Heart left ventricle (tissue), 16 donors: ENCODE measurements at regions not wholly inside any gene's neighbourhood (a gene's known extent, or its start where the extent isn't known, plus 50 kb on each side); places are given as distances from the start of the nearest gene placed in this dataset.

Experiments
- ATAC-seq, 4 donors: fragments of 200-7000 bp; cut with Tn5 transposase; one replicate each; pipeline ENCODE4 v1.9.1; 2020 to 2022; ENCODE audit warnings: moderate library complexity in 4 of 4, mild to moderate bottlenecking in 3 of 4, moderate number of reproducible peaks in 1 of 4
- DNase-seq, 5 donors: peaks; one replicate each; pipeline ENCODE4 v3.0.0-alpha.2; 2020
- H3K27ac ChIP-seq, 12 donors: fragments of 200-600 bp; sonication (generic) in 4 of 12; one replicate each; pipeline versions ENCODE4 v1.5.0 to v1.8.0; 2016 to 2022; ENCODE audit warnings: mild to moderate bottlenecking in 2 of 12
- H3K27me3 ChIP-seq, 9 donors: fragments of 200-600 bp; sonication (generic) in 2 of 9; one replicate each; pipeline versions ENCODE4 v1.5.1 to v1.8.0; 2016 to 2022; ENCODE audit warnings: mild to moderate bottlenecking in 3 of 9
- H3K36me3 ChIP-seq, 9 donors: fragments of 200-600 bp; sonication (generic) in 2 of 9; one replicate each; pipeline versions ENCODE4 v1.5.0 to v1.8.0; 2018 to 2022; ENCODE audit warnings: mild to moderate bottlenecking in 2 of 9
- H3K4me1 ChIP-seq, 12 donors: fragments of 200-600 bp; sonication (generic) in 4 of 12; one replicate each; pipeline versions ENCODE4 v1.5.0 to v1.8.0; 2016 to 2022; ENCODE audit warnings: mild to moderate bottlenecking in 3 of 12
- H3K4me3 ChIP-seq, 12 donors: fragments of 200-600 bp; sonication (generic) in 4 of 12; one replicate each; pipeline versions ENCODE4 v1.5.0 to v1.8.0; 2017 to 2022; ENCODE audit warnings: mild to moderate bottlenecking in 9 of 12, moderate library complexity in 4 of 12
- H3K9me3 ChIP-seq, 12 donors: fragments of 200-600 bp; sonication (generic) in 4 of 12; one replicate each; pipeline versions ENCODE4 v1.5.0 to v1.8.0; 2016 to 2022; ENCODE audit warnings: mild to moderate bottlenecking in 1 of 12
- POLR2A ChIP-seq, 2 donors: fragments of 450-650 bp; IDR thresholded peaks; one replicate each; pipeline ENCODE4 v1.6.1; 2017; ENCODE audit warnings: antibody characterized with exemption in 2 of 2, mild to moderate bottlenecking in 2 of 2, moderate library complexity in 2 of 2
- WGBS, 4 donors: extraction: QIAGEN DNeasy Blood & Tissue Kit in 2 of 4; methylation state at CpG; one replicate each; pipeline versions ENCODE4 v1.1.5 to v1.1.7; 2013 to 2018; 5-methylcytosine and 5-hydroxymethylcytosine counted together
- intact Hi-C, 10 donors: fragments of 100-400 bp; cut with DNase I; formaldehyde crosslinking; loops; one replicate each; pipeline versions ENCODE4 v1.11.1 to v1.14.2; 2022
- TF ChIP-seq, protein P1 (sequence below), 12 donors: fragments of 200-600 bp; sonication (generic) in 4 of 12; IDR thresholded peaks; one replicate each; pipeline versions ENCODE4 v1.5.0 to v1.8.0; 2018 to 2022; ENCODE audit warnings: antibody characterized with exemption in 12 of 12, mild to moderate bottlenecking in 5 of 12
- donor health status: ischemic (EF 13 %, LVEDD 7.1; RV severe dilation, severe dysfunction).
- donor health status: healthy with polysubstance abuse.
- donor health status: DM: no; HTN: yes; CAD: no.
- donor health status: DM: no; HTN: no; CAD: no.
- donor health status: ischemic (EF 25% LVEDD 6.9; RV normal size, moderate dysfunction).
- donor health status: ischemic (EF 25% LVEDD 5.7; RV mildly dilated, moderate dysfunction).
- donor health status: healthy.
- donor health status: DM: yes; HTN: yes; CAD: no.
- donor health status: ischemic (EF 35%, LVEDD 5.7; RV mildly dilated, moderate dysfunction).
- donor health status: nonischemic (EF 11% LVEDD 7.7; RV severe dilation, severe dysfunction).
- donor health status: DM: yes; HTN: yes; CAD: no.
- donor health status: PGD.
- donor health status: ischemic (EF 29% LVEDD 5.4; RV normal size, mild dysfunction).
- donor health status: nonischemic (EF 23%, LVEDD 6.1; RV moderate dilation, normal function).

DNA sequence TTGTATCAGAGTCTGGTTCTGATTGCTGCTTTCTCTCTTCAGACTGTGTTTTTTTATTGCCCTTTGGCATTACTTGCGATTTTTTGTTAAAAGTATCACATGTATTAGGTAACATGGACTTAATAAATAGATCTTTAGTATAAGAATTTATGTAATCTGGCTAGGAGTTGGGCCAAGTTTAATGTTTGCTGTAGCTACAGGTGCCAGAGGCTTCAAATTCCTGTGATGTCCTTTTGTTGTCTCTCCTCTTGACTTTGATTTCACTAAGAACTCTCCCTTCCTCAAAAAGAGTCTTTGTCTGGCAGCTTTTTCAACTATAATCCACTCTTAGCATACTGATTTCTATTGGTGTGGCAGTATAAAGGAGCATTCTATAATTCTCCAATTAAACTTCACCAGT is 313.1 kb downstream of the DTWD2 start:
- ATAC-seq, result no peak
- no peak overlapping the region for H3K4me3 ChIP-seq
- TF ChIP-seq, protein P1, sequence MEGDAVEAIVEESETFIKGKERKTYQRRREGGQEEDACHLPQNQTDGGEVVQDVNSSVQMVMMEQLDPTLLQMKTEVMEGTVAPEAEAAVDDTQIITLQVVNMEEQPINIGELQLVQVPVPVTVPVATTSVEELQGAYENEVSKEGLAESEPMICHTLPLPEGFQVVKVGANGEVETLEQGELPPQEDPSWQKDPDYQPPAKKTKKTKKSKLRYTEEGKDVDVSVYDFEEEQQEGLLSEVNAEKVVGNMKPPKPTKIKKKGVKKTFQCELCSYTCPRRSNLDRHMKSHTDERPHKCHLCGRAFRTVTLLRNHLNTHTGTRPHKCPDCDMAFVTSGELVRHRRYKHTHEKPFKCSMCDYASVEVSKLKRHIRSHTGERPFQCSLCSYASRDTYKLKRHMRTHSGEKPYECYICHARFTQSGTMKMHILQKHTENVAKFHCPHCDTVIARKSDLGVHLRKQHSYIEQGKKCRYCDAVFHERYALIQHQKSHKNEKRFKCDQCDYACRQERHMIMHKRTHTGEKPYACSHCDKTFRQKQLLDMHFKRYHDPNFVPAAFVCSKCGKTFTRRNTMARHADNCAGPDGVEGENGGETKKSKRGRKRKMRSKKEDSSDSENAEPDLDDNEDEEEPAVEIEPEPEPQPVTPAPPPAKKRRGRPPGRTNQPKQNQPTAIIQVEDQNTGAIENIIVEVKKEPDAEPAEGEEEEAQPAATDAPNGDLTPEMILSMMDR (IDR thresholded peaks at IDR 0.05), result no peak
- TF ChIP-seq POLR2A (IDR thresholded peaks at IDR 0.05), result no peak
- H3K36me3 ChIP-seq, result no peaks in the 10 kb centered on the region
- no peaks in the 10 kb centered on the region for H3K27me3 ChIP-seq
- no peaks in the 10 kb centered on the region for H3K4me1 ChIP-seq
- peaks cover 0 to 48% (median 7%) of the 10 kb centered on the region in 12 donors for H3K9me3 ChIP-seq
- no peak for DNase-seq
- intact Hi-C loops, result no loop called here
- no peak overlapping the region for H3K27ac ChIP-seq
- 73 to 89% (median 80%) methylated on average over 1 of the region's 1 CpG for WGBS, 4 donors

GRCh38 chr5:118657576-118657975 is 330.8 kb downstream of the DTWD2 start:
- Histone ChIP-seq H3K27me3 (no peaks in the 10 kb centered on the region), H3K4me1 (no peaks in the 10 kb centered on the region), H3K4me3 (no peak overlapping the region), H3K27ac (no peak overlapping the region), H3K36me3 (no peaks in the 10 kb centered on the region), H3K9me3 (peaks cover 0 to 26% (median 10%) of the 10 kb centered on the region in 12 donors)
- TF ChIP-seq, protein P1 (IDR thresholded peaks at IDR 0.05), result no peak
- no peak for TF ChIP-seq POLR2A (IDR thresholded peaks at IDR 0.05)
- 58 to 65% (median 62%) methylated on average over 1 of the region's 1 CpG for WGBS, 4 donors
- intact Hi-C loops, result no loop called here
- ATAC-seq (no peak), DNase-seq (no peak)

DNA sequence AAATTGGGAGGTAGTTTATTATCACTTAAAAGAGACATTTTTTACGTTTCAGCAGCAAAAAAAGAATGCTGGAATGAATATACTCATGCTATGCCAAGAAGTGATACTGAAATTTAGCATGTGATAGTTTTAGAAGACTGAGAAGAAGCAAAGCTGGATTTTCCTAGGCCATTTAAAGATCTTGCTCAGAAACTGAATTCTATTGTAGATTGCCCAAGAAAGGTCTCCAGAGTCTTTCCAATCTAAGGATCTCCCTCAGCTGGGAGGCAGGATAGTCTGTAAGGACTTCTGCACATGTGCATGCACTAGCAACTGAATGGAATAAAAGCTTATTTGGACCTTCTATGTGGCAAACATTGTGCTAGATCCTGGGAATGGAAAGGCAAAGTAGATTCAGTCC is 334.5 kb downstream of the DTWD2 start:
- no peak for TF ChIP-seq POLR2A (IDR thresholded peaks at IDR 0.05)
- TF ChIP-seq, protein P1 (IDR thresholded peaks at IDR 0.05), result no peak
- 42 to 63% (median 57%) methylated on average over 1 of the region's 1 CpG for WGBS, 4 donors
- DNase-seq (no peak), ATAC-seq (no peak)
- Histone ChIP-seq H3K36me3 (no peaks in the 10 kb centered on the region), H3K9me3 (peaks cover 0 to 23% (median 9%) of the 10 kb centered on the region in 12 donors), H3K27ac (no peak overlapping the region), H3K4me3 (no peak overlapping the region), H3K4me1 (no peaks in the 10 kb centered on the region), H3K27me3 (no peaks in the 10 kb centered on the region)
- intact Hi-C loops, result no loop called here

- no peak overlapping the region for H3K27ac ChIP-seq
- peaks cover 0 to 16% (median 7%) of the 10 kb centered on the region in 12 donors for H3K9me3 ChIP-seq
- TF ChIP-seq POLR2A (IDR thresholded peaks at IDR 0.05), result no peak
- TF ChIP-seq, protein P1 (IDR thresholded peaks at IDR 0.05), result no peak
- no peaks in the 10 kb centered on the region for H3K4me1 ChIP-seq
- intact Hi-C loops, result no loop called here
- no peak overlapping the region for H3K4me3 ChIP-seq
- no peak for DNase-seq
- WGBS, 4 donors, result 88 to 96% (median 94%) methylated on average over 1 of the region's 1 CpG
- H3K27me3 ChIP-seq, result no peaks in the 10 kb centered on the region
- H3K36me3 ChIP-seq, result no peaks in the 10 kb centered on the region
- ATAC-seq, result no peak
These were observed 335.2 kb downstream of the DTWD2 start for GRCh38 chr5:118653183-118653582.
